ENCODE measurements at regions not wholly inside any gene's neighbourhood (a gene's known extent, or its start where the extent isn't known, plus 50 kb on each side); places are given as distances from the start of the nearest gene placed in this dataset.

- DNase-seq (ENCODE audit: low read depth, low spot score) = no peak
- Histone ChIP-seq H3K79me2 (ENCODE audit: control insufficient read depth, insufficient read depth, low read length) (no peaks in the 10 kb centered on the region), H3K4me3 (replicated peaks in 1 of 3; ENCODE audit: insufficient read depth in 1 of 3, low read depth in 1 of 3, low read length in 3 of 3) (no peak overlapping the region), H3K4me2 (ENCODE audit: insufficient read depth, low read length) (no peak overlapping the region), H4K20me1 (replicated peaks; ENCODE audit: control insufficient read depth, extremely low read depth, insufficient read depth, low read length) (no peaks in the 10 kb centered on the region), H3K27me3 (ENCODE audit: control insufficient read depth in 2 of 2, insufficient read depth in 2 of 2, low read length in 2 of 2) (no peaks in the 10 kb centered on the region), H3K4me1 (ENCODE audit: control insufficient read depth, extremely low read depth, insufficient read depth, low read length) (peaks cover 20% of the 10 kb centered on the region), H3K36me3 (ENCODE audit: control insufficient read depth in 2 of 2, extremely low read depth in 1 of 2, insufficient read depth in 2 of 2, low read length in 2 of 2) (no peaks in the 10 kb centered on the region), H3K27ac (ENCODE audit: insufficient read depth, low read depth, low read length) (no peak overlapping the region), H3K9ac (replicated peaks; ENCODE audit: extremely low read depth, insufficient read depth, low read length) (no peak overlapping the region), H3K9me3 (replicated peaks; ENCODE audit: control insufficient read depth, insufficient read depth, low read length) (no peaks in the 10 kb centered on the region), H2AFZ (ENCODE audit: low read depth, low read length) (no peak overlapping the region), H3K9me1 (replicated peaks; ENCODE audit: control insufficient read depth, extremely low read depth, insufficient read depth, low read length) (no peaks in the 10 kb centered on the region)
- peak; percentile 31 for FAIRE-seq
- ChIA-PET CTCF (interaction anchor here (0.6 kb wide), 1 partner anchor 509 kb away, joined by 3 read pairs; no protein-coding TSS in a partner anchor), POLR2A (no interaction called here)
- intact Hi-C loops (cut with micrococcal nuclease) = no loop called here
- TF ChIP-seq EZH2 (IDR thresholded peaks at IDR 0.05; ENCODE audit: borderline replicate concordance, low read depth, low read length, severe bottlenecking) (no peak), POLR2AphosphoS5 (IDR thresholded peaks at IDR 0.05; ENCODE audit: insufficient read depth, low read depth, low read length) (no peak), JUN (IDR thresholded peaks at IDR 0.05; ENCODE audit: borderline replicate concordance, insufficient read depth, insufficient read length, low read depth) (peak; percentile 45)
- BruUV-seq (replicated peaks) = no TSS peak
- dilution Hi-C loops (cut with MboI; ENCODE audit: extremely low pct_ligation_motif_present, low sequenced_read_pairs) = no loop called here
Measured at GRCh38 chr3:177606891-177607290, 409.6 kb upstream of the TBL1XR1 start.

GRCh38 chr3:177607589-177607988 lies 410.3 kb upstream of the TBL1XR1 start:
- FAIRE-seq (no peak), DNase-seq (ENCODE audit: low read depth, low spot score) (no peak)
- no peak for TF ChIP-seq POLR2AphosphoS5 (IDR thresholded peaks at IDR 0.05; ENCODE audit: insufficient read depth, low read depth, low read length)
- no peak for TF ChIP-seq JUN (IDR thresholded peaks at IDR 0.05; ENCODE audit: borderline replicate concordance, insufficient read depth, insufficient read length, low read depth)
- no peak for TF ChIP-seq CTCF (IDR thresholded peaks at IDR 0.05; ENCODE audit: extremely low read depth in 1 of 2, insufficient read depth in 1 of 2, low read depth in 1 of 2, low read length in 2 of 2)
- no peak for TF ChIP-seq MAX (IDR thresholded peaks at IDR 0.05; ENCODE audit: insufficient read depth, insufficient read length)
- no peak for TF ChIP-seq MYC (IDR thresholded peaks at IDR 0.05; ENCODE audit: low read depth, low read length)
- TF ChIP-seq EZH2 (IDR thresholded peaks at IDR 0.05; ENCODE audit: borderline replicate concordance, low read depth, low read length, severe bottlenecking) = no peak
- no peak for TF ChIP-seq FOS (IDR thresholded peaks at IDR 0.05; ENCODE audit: borderline replicate concordance, insufficient read depth, low read length)
- TF ChIP-seq GATA2 (IDR thresholded peaks at IDR 0.05; ENCODE audit: insufficient read depth, insufficient read length, low read depth, low read length) = no peak
- no peak for TF ChIP-seq POLR2A (IDR thresholded peaks at IDR 0.05; ENCODE audit: low read depth, low read length)
- Histone ChIP-seq H3K9me1 (replicated peaks; ENCODE audit: control insufficient read depth, extremely low read depth, insufficient read depth, low read length) (no peaks in the 10 kb centered on the region), H2AFZ (ENCODE audit: low read depth, low read length) (no peak overlapping the region), H3K4me1 (ENCODE audit: control insufficient read depth, extremely low read depth, insufficient read depth, low read length) (peaks cover 14% of the 10 kb centered on the region), H3K79me2 (ENCODE audit: control insufficient read depth, insufficient read depth, low read length) (no peaks in the 10 kb centered on the region), H3K9me3 (replicated peaks; ENCODE audit: control insufficient read depth, insufficient read depth, low read length) (no peaks in the 10 kb centered on the region), H4K20me1 (replicated peaks; ENCODE audit: control insufficient read depth, extremely low read depth, insufficient read depth, low read length) (no peaks in the 10 kb centered on the region), H3K27ac (ENCODE audit: insufficient read depth, low read depth, low read length) (no peak overlapping the region), H3K4me3 (replicated peaks in 1 of 3; ENCODE audit: insufficient read depth in 1 of 3, low read depth in 1 of 3, low read length in 3 of 3) (no peak overlapping the region), H3K36me3 (ENCODE audit: control insufficient read depth in 2 of 2, extremely low read depth in 1 of 2, insufficient read depth in 2 of 2, low read length in 2 of 2) (no peaks in the 10 kb centered on the region), H3K27me3 (ENCODE audit: control insufficient read depth in 2 of 2, insufficient read depth in 2 of 2, low read length in 2 of 2) (no peaks in the 10 kb centered on the region), H3K9ac (replicated peaks; ENCODE audit: extremely low read depth, insufficient read depth, low read length) (no peak overlapping the region), H3K4me2 (ENCODE audit: insufficient read depth, low read length) (no peak overlapping the region)
- intact Hi-C loops (cut with micrococcal nuclease) (no loop called here), dilution Hi-C loops (cut with MboI; ENCODE audit: extremely low pct_ligation_motif_present, low sequenced_read_pairs) (no loop called here)
- no TSS peak for BruUV-seq (replicated peaks)
- CTCF ChIA-PET = no interaction called here
- POLR2A ChIA-PET = no interaction called here
